Astrocyte (in vitro differentiated cells and primary cell): ENCODE measurements at regions not wholly inside any gene's neighbourhood (a gene's known extent, or its start where the extent isn't known, plus 50 kb on each side); places are given as distances from the start of the nearest gene placed in this dataset.

Experiments used
- DNase-seq: peaks from one replicate; pipeline ENCODE4 v3.0.0-alpha.2; 2010; ENCODE audit warnings: low read depth
- FAIRE-seq: peaks from 2 replicates; lab custom pipeline; 2011; peaks lifted over from hg19 to GRCh38; lab: Jason Lieb, UNC
- H2AFZ ChIP-seq: 2 replicates; pipeline ENCODE4 v1.6.0; 2012; ENCODE audit warnings: low read depth, low read length, inconsistent platforms
- H3K27ac ChIP-seq: 2 replicates; pipeline ENCODE4 v1.5.1; 2011; ENCODE audit warnings: low read depth, low read length, inconsistent platforms
- H3K27me3 ChIP-seq: 2 replicates; pipeline ENCODE4 v1.6.0; 2011; ENCODE audit warnings: low read length, inconsistent platforms; ENCODE audit not compliant: insufficient read depth
- H3K36me3 ChIP-seq: 2 replicates; pipeline ENCODE4 v1.5.1; 2011; ENCODE audit warnings: low read length, inconsistent platforms; ENCODE audit not compliant: insufficient read depth
- H3K4me1 ChIP-seq: 2 replicates; pipeline ENCODE4 v1.5.1; 2011; ENCODE audit warnings: low read length, inconsistent platforms; ENCODE audit not compliant: insufficient read depth
- H3K4me2 ChIP-seq: 2 replicates; pipeline ENCODE4 v1.6.0; 2012; ENCODE audit warnings: low read length, inconsistent platforms
- H3K4me3 ChIP-seq: 2 replicates; pipeline ENCODE4 v1.5.1; 2011; ENCODE audit warnings: low read depth, mild to moderate bottlenecking, low read length, inconsistent platforms; ENCODE audit not compliant: insufficient read depth
- H3K79me2 ChIP-seq: 2 replicates; pipeline ENCODE4 v1.6.0; 2012; ENCODE audit warnings: mild to moderate bottlenecking, low read length, inconsistent platforms; ENCODE audit not compliant: insufficient read depth
- H3K9ac ChIP-seq: 2 replicates; pipeline ENCODE4 v1.6.0; 2012; ENCODE audit warnings: mild to moderate bottlenecking, low read length, inconsistent platforms
- H3K9me3 ChIP-seq: 2 replicates; pipeline ENCODE4 v1.5.1; 2012; ENCODE audit warnings: low read depth, mild to moderate bottlenecking, low read length, inconsistent platforms; ENCODE audit not compliant: insufficient read depth
- H4K20me1 ChIP-seq: 2 replicates; pipeline ENCODE4 v1.6.0; 2012; ENCODE audit warnings: low read length, inconsistent platforms; ENCODE audit not compliant: insufficient read depth
- H3K27ac Mint-ChIP-seq: one replicate; pipeline ENCODE4 v1.8.0; 2021; ENCODE audit warnings: mild to moderate bottlenecking, mixed read lengths; ENCODE audit not compliant: unreplicated experiment
- H3K27me3 Mint-ChIP-seq: one replicate; pipeline ENCODE4 v1.8.0; 2021; ENCODE audit warnings: low read depth, mixed read lengths; ENCODE audit not compliant: unreplicated experiment
- H3K36me3 Mint-ChIP-seq: one replicate; pipeline ENCODE4 v1.8.0; 2021; ENCODE audit warnings: low read depth, mixed read lengths; ENCODE audit not compliant: unreplicated experiment
- H3K4me1 Mint-ChIP-seq: one replicate; pipeline ENCODE4 v1.8.0; 2021; ENCODE audit warnings: low read depth, mixed read lengths; ENCODE audit not compliant: unreplicated experiment
- H3K4me3 Mint-ChIP-seq: one replicate; pipeline ENCODE4 v1.8.0; 2021; ENCODE audit warnings: mild to moderate bottlenecking, moderate library complexity, mixed read lengths; ENCODE audit not compliant: unreplicated experiment
- H3K9me3 Mint-ChIP-seq: one replicate; pipeline ENCODE4 v1.8.0; 2021; ENCODE audit warnings: mild to moderate bottlenecking, mixed read lengths; ENCODE audit not compliant: unreplicated experiment
- EZH2 ChIP-seq: IDR thresholded peaks from 2 replicates; pipeline ENCODE4 v1.6.1; 2012; ENCODE audit warnings: mild to moderate bottlenecking, low read length, inconsistent platforms; ENCODE audit not compliant: insufficient read depth
- TF ChIP-seq, protein P1 (sequence below): IDR thresholded peaks from 2 replicates; pipeline ENCODE4 v1.5.1; 2011; ENCODE audit warnings: low read depth, mild to moderate bottlenecking, inconsistent platforms, low read length, moderate library complexity; ENCODE audit not compliant: insufficient read depth

DNA sequence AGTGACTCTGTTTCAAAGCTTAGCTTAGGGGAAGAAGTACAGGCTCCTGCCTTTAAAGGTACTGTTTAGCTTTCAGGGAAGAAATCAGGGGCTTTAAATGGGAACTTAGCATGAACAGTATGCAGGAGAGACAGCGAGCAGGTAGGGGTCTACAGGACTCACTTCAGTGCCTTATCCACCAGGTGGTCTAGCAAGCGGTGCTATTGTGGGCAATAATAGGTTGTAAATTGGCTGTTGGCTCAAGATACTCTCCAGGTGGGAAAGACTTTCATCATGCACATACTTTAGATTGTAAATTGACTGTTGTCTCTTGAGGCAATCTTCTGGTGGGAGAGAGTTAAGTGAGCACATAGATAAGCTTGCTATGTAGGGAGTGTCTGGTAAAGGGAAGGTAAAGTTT is 358.6 kb upstream of the DLGAP1 start:
- no peak overlapping the region for H3K27ac ChIP-seq
- Mint-ChIP-seq H3K27me3 (no peaks in the 10 kb centered on the region), H3K4me3 (no peak overlapping the region), H3K4me1 (peaks cover 2% of the 10 kb centered on the region), H3K36me3 (no peaks in the 10 kb centered on the region), H3K27ac (no peak overlapping the region), H3K9me3 (peaks cover 2% of the 10 kb centered on the region)
- H2AFZ ChIP-seq = no peak overlapping the region
- H3K4me3 ChIP-seq = no peak overlapping the region
- no peak overlapping the region for H3K4me2 ChIP-seq
- no peaks in the 10 kb centered on the region for H3K9me3 ChIP-seq
- H3K36me3 ChIP-seq = no peaks in the 10 kb centered on the region
- no peaks in the 10 kb centered on the region for H3K27me3 ChIP-seq
- no peaks in the 10 kb centered on the region for H3K4me1 ChIP-seq
- FAIRE-seq (no peak), DNase-seq (no peak)
- TF ChIP-seq, protein P1, sequence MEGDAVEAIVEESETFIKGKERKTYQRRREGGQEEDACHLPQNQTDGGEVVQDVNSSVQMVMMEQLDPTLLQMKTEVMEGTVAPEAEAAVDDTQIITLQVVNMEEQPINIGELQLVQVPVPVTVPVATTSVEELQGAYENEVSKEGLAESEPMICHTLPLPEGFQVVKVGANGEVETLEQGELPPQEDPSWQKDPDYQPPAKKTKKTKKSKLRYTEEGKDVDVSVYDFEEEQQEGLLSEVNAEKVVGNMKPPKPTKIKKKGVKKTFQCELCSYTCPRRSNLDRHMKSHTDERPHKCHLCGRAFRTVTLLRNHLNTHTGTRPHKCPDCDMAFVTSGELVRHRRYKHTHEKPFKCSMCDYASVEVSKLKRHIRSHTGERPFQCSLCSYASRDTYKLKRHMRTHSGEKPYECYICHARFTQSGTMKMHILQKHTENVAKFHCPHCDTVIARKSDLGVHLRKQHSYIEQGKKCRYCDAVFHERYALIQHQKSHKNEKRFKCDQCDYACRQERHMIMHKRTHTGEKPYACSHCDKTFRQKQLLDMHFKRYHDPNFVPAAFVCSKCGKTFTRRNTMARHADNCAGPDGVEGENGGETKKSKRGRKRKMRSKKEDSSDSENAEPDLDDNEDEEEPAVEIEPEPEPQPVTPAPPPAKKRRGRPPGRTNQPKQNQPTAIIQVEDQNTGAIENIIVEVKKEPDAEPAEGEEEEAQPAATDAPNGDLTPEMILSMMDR = no peak
- TF ChIP-seq EZH2 = no peak
- no peak overlapping the region for H3K9ac ChIP-seq
- no peaks in the 10 kb centered on the region for H3K79me2 ChIP-seq
- H4K20me1 ChIP-seq = no peaks in the 10 kb centered on the region

DNA sequence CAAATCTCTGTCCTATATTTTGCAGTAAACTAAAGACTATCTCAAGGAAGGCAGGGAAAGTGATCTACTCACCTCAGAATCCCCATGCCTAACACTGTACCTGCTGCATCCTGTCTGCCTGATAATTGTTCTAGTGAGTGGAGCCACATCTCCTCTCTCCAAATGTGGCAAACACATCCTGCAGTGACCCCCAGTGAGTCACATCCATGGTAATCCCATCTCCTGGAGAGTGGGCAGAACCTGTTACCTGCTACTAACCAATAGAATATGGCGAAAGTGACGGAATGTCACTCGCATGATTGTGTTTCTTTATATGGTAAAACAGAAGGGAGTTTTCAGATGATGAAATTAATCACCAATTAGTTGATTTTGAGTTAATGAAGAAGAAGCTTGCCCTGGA is 353.8 kb upstream of the DLGAP1 start:
- Histone ChIP-seq H3K4me3 (no peak overlapping the region), H3K36me3 (no peaks in the 10 kb centered on the region), H2AFZ (no peak overlapping the region), H3K4me2 (no peak overlapping the region), H3K4me1 (peaks cover 3% of the 10 kb centered on the region), H3K9me3 (no peaks in the 10 kb centered on the region), H3K9ac (no peak overlapping the region), H3K27me3 (no peaks in the 10 kb centered on the region), H3K27ac (no peak overlapping the region), H3K79me2 (no peaks in the 10 kb centered on the region), H4K20me1 (no peaks in the 10 kb centered on the region)
- DNase-seq = no peak
- peaks cover 13% of the 10 kb centered on the region for H3K4me1 Mint-ChIP-seq
- no peaks in the 10 kb centered on the region for H3K27me3 Mint-ChIP-seq
- no peak overlapping the region for H3K4me3 Mint-ChIP-seq
- no peaks in the 10 kb centered on the region for H3K36me3 Mint-ChIP-seq
- no peak for FAIRE-seq
- H3K9me3 Mint-ChIP-seq = no peaks in the 10 kb centered on the region
- no peak overlapping the region for H3K27ac Mint-ChIP-seq
- TF ChIP-seq, protein P1 = no peak
- no peak for TF ChIP-seq EZH2

DNA sequence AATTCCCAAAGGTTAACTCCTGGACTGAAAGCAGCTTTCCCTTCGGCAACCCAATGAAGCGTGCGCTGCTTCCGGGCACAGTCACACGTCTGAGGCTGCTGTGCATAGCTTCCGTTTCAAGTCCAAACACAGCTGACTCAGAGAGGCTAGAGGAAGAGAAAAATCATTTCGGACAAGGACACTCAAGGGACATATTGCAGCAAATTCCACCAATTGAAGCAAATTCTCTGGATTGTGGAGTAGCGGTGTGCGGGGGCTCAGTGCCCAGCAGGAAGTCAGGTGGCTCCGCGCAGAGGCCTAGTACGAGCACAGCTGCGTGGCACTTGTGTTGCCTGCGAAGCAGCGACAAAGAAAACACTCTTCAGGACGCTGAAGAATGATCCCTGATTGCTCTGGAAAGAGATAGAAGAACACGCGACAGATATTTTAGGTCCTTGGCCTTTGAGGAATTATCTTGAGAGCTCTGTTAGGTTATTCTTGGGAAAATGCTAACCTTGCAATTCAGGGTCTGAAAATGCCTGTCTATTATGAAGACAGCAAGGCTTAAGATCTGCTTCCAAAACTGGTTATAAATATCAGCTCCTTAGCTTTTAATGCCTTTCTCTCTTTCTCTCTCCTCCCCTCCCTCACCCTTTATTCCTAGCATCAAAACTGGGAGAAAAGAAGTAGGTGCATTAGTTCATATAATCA is 352.6 kb upstream of the DLGAP1 start:
- Histone ChIP-seq H2AFZ (no peak overlapping the region), H3K27me3 (no peaks in the 10 kb centered on the region), H3K4me3 (no peak overlapping the region), H3K4me1 (peaks cover 3% of the 10 kb centered on the region), H3K9ac (no peak overlapping the region), H3K27ac (no peak overlapping the region), H3K36me3 (no peaks in the 10 kb centered on the region), H4K20me1 (no peaks in the 10 kb centered on the region), H3K9me3 (no peaks in the 10 kb centered on the region), H3K4me2 (no peak overlapping the region), H3K79me2 (no peaks in the 10 kb centered on the region)
- no peak overlapping the region for H3K4me3 Mint-ChIP-seq
- H3K27me3 Mint-ChIP-seq = no peaks in the 10 kb centered on the region
- DNase-seq (no peak), FAIRE-seq (no peak)
- no peaks in the 10 kb centered on the region for H3K36me3 Mint-ChIP-seq
- peaks cover 13% of the 10 kb centered on the region for H3K4me1 Mint-ChIP-seq
- TF ChIP-seq EZH2 = no peak
- TF ChIP-seq, protein P1 = no peak
- no peak overlapping the region for H3K27ac Mint-ChIP-seq
- H3K9me3 Mint-ChIP-seq = no peaks in the 10 kb centered on the region
